OCI-LY3 (cell line): ENCODE measurements at regions not wholly inside any gene's neighbourhood (a gene's known extent, or its start where the extent isn't known, plus 50 kb on each side); places are given as distances from the start of the nearest gene placed in this dataset.

Experiments
- CTCF ChIP-seq: fragments of 200-600, 300-600 bp; sonication (generic); IDR thresholded peaks from 2 replicates; pipeline ENCODE4 v1.5.1; 2014; ENCODE audit warnings: antibody characterized with exemption, low read length, low read depth
- EZH2phosphoT487 ChIP-seq: fragments of 200-600 bp; shearing (Covaris generic); IDR thresholded peaks from 2 replicates; pipeline ENCODE4 v1.6.1; 2018; ENCODE audit warnings: antibody characterized with exemption, mixed run types, low read depth

DNA sequence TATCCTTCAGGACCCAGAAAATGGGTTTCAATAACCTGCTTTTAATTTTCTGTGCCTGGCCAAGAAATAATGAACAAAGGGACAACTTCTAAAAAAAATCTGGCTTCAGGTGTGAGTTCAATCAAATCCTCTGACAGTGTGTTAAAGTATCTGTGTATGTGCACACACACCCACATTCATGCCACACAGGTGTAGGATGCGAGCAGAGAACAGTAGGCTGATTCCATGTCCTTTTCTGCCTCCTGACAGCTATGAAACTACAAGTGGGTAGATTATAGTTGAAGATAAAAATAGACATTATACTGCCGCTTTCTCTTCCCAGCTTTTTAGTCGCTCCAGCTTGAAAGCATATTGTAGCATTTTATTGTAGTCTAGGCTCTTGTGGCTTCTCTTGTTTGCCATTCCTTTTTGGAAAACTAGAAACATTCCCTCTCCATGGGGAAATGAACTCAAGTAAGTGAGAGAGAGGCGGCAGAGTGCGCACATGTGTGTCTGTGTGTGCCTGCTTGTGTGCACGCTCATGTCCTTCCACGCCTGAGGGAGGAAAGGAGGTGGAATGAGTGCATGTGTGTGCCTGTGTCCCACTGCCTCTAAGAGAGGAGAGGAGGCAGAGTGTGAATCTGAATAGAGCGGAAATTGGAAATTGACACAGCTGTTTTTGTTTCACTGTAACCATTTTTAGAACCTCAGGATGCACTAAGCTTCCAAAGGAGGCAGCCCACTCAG lies 273.0 kb downstream of the ELAVL2 start:
- TF ChIP-seq CTCF: no peak
- no peak for TF ChIP-seq EZH2phosphoT487
